Neutrophil (primary cell): ENCODE measurements at regions not wholly inside any gene's neighbourhood (a gene's known extent, or its start where the extent isn't known, plus 50 kb on each side); places are given as distances from the start of the nearest gene placed in this dataset.

Source experiments
- H3K27ac ChIP-seq: fragments of 200-600 bp; sonication (generic); 2 replicates; pipeline ENCODE4 v1.5.1; 2016; ENCODE audit warnings: mild to moderate bottlenecking, moderate library complexity
- H3K27me3 ChIP-seq: fragments of 200-600 bp; sonication (generic); 2 replicates; pipeline ENCODE4 v1.6.0; 2016; ENCODE audit warnings: mild to moderate bottlenecking
- H3K36me3 ChIP-seq: fragments of 200-600 bp; sonication (generic); 2 replicates; pipeline ENCODE4 v1.5.1; 2017
- H3K4me1 ChIP-seq, 2 experiments: fragments of 200-600 bp in 1 of 2; sonication (generic) in 1 of 2; 1 replicate in 1 of 2; 2 replicates in 1 of 2; pipeline versions ENCODE4 v1.5.1 to v1.6.1; 2013 to 2016; ENCODE audit warnings: low read depth in 1 of 2, low read length in 1 of 2, mild to moderate bottlenecking in 1 of 2, moderate library complexity in 1 of 2; ENCODE audit not compliant: control insufficient read depth in 1 of 2, insufficient read depth in 1 of 2
- H3K4me3 ChIP-seq, 2 experiments: fragments of 200-600 bp in 1 of 2; sonication (generic) in 1 of 2; 1 replicate in 1 of 2; 2 replicates in 1 of 2; pipeline ENCODE4 v1.5.1; 2013 to 2016; ENCODE audit warnings: low read depth in 1 of 2, low read length in 1 of 2, mild to moderate bottlenecking in 1 of 2, moderate library complexity in 1 of 2
- H3K9me3 ChIP-seq: fragments of 200-600 bp; sonication (generic); 2 replicates; pipeline ENCODE4 v1.5.1; 2016
- TF ChIP-seq, protein P1 (sequence below): fragments of 200-600 bp; sonication (generic); IDR thresholded peaks from 2 replicates; pipeline ENCODE4 v1.5.1; 2016; ENCODE audit warnings: antibody characterized with exemption

DNA sequence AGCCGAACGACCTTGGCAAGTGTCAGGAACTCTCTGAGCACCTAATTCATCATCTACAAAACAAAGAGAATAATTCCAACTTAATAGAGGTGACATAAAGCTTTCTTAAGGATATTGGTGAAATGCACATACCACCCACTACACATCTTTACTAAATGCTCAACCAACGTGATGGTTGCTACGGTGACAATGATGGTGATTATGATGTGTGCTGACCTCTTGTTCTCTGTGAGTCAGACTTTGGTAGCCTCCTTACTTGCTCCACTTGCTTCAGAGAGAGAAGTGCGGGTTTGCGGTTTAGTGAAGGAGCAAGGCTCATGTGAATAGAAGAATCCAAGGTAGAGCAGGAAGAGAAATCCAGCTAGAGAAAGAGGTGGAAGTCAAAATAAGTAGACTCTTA, 52.8 kb upstream of the CLNK start:
- H3K4me1 ChIP-seq, result no peaks in the 10 kb centered on the region
- no peak overlapping the region for H3K4me3 ChIP-seq
- TF ChIP-seq, protein P1, sequence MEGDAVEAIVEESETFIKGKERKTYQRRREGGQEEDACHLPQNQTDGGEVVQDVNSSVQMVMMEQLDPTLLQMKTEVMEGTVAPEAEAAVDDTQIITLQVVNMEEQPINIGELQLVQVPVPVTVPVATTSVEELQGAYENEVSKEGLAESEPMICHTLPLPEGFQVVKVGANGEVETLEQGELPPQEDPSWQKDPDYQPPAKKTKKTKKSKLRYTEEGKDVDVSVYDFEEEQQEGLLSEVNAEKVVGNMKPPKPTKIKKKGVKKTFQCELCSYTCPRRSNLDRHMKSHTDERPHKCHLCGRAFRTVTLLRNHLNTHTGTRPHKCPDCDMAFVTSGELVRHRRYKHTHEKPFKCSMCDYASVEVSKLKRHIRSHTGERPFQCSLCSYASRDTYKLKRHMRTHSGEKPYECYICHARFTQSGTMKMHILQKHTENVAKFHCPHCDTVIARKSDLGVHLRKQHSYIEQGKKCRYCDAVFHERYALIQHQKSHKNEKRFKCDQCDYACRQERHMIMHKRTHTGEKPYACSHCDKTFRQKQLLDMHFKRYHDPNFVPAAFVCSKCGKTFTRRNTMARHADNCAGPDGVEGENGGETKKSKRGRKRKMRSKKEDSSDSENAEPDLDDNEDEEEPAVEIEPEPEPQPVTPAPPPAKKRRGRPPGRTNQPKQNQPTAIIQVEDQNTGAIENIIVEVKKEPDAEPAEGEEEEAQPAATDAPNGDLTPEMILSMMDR, result no peak
- H3K27me3 ChIP-seq, result no peaks in the 10 kb centered on the region
- no peak overlapping the region for H3K27ac ChIP-seq
- no peaks in the 10 kb centered on the region for H3K9me3 ChIP-seq
- no peaks in the 10 kb centered on the region for H3K36me3 ChIP-seq

DNA sequence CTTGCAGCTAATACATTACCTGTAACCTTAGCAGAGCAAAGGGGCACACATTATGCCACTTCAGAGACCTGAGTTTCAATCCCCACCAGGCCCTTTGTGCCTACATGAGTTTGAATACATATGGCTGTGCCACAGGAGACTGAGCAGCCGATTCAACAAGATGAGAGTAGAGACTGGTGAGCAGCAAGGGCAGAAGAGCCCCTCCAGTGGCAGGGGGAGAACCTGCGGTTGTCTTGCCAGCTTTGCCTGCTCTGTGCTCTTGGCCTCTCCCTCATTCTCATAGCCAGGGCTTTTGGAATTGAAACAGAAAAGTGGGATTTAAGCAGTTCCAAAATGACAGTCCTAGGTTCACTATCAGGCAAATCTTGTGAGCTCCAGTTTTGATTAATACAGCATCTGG, 52.3 kb upstream of the CLNK start:
- H3K27ac ChIP-seq, result no peak overlapping the region
- no peaks in the 10 kb centered on the region for H3K4me1 ChIP-seq
- no peak overlapping the region for H3K4me3 ChIP-seq
- TF ChIP-seq, protein P1, result no peak
- no peaks in the 10 kb centered on the region for H3K9me3 ChIP-seq
- H3K36me3 ChIP-seq, result no peaks in the 10 kb centered on the region
- no peaks in the 10 kb centered on the region for H3K27me3 ChIP-seq

DNA sequence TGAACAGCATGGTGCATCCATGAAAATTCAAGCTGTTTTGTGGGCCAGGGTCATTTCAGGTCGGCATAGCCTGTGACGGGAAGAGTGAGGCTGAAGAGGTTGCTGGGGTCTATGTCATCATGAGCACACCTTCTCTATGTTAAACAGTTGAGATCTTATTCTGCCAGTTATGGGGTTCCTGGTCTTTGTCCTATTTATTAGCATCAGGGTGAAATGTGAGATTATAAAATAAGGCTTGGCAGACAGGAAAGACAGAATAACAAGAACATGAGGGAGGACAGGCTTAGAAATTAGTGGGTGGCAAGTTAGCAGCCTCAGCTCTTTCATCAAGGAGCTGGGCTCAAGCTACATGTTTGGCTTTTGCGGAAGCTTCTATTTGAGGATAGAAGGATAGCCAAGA, 51.7 kb upstream of the CLNK start:
- H3K9me3 ChIP-seq, result no peaks in the 10 kb centered on the region
- TF ChIP-seq, protein P1, result no peak
- no peaks in the 10 kb centered on the region for H3K27me3 ChIP-seq
- no peak overlapping the region for H3K4me3 ChIP-seq
- H3K36me3 ChIP-seq, result no peaks in the 10 kb centered on the region
- no peaks in the 10 kb centered on the region for H3K4me1 ChIP-seq
- H3K27ac ChIP-seq, result no peak overlapping the region

DNA sequence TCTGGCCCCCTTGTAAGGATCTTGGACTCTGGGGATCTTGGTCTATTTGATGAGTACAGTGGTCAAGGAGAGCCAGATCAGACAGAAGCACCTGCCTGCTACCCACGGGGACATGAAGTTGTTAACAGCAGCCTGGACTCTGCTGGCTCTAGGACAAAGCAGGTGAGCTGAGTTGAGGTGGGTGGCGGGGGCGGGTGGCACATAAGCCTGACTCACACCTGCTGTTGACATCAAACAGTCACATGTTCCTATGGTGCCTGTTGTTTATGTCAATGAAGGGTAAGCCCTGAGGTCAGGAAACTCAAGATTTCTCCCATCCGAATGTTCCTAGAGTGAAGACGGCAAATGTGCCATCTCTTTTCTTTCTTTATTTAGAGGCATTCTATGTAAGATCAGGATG, 50.1 kb upstream of the CLNK start:
- no peak overlapping the region for H3K4me3 ChIP-seq
- no peaks in the 10 kb centered on the region for H3K36me3 ChIP-seq
- TF ChIP-seq, protein P1, result no peak
- H3K4me1 ChIP-seq, result no peaks in the 10 kb centered on the region
- H3K27ac ChIP-seq, result no peak overlapping the region
- no peaks in the 10 kb centered on the region for H3K27me3 ChIP-seq
- no peaks in the 10 kb centered on the region for H3K9me3 ChIP-seq
